Non-pigmented ciliary epithelial cell (primary cell): ENCODE measurements at regions not wholly inside any gene's neighbourhood (a gene's known extent, or its start where the extent isn't known, plus 50 kb on each side); places are given as distances from the start of the nearest gene placed in this dataset.
"Not testable (repeated sequence)": the region's sequence is repeated elsewhere in the genome, so short reads cannot be mapped to it uniquely, and the experiment has no call there.

Experiments used
- DNase-seq: peaks from one replicate; pipeline ENCODE4 v3.0.0-alpha.2; 2010; ENCODE audit warnings: low read depth

DNA sequence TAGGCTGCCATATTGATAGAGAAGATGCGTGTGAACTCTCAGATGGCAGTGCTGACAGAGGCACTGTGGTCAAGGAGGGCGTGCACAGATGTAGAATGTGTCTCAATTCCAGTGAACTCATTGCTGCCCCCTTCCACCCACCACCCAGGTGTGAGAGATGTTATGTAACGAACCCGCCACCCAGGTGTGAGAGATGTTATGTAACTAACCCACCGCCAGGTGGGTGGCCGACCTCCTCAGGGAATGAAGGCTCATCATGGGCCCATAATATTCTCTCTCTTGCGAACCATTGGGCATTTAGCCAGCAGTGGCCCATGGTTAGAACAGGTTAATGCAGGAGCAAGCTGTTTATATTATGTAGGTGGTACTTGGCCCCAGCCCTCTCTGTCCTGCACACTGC is 140.4 kb upstream of the MTPN start:
- no peak for DNase-seq

DNA sequence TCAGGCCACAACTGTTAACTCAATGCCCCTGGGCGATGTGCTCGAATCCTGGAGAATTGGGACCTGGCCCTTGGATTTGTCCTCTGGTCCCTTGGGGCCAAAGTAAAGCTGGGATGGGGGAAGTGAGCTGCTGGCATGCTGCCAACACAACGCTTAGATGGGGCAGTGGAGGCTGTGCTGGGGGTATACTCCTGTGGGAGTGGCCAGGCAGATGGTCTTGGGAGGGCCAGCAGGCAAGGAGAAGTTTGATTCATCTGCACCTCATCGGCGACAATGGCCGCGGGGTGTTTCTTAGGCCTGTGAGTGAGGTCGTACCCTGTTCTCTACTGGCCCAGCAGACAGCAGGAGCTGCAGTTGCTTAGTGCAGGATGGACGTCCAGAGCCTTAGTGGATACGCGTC is 139.0 kb upstream of the MTPN start:
- DNase-seq = no peak

DNA sequence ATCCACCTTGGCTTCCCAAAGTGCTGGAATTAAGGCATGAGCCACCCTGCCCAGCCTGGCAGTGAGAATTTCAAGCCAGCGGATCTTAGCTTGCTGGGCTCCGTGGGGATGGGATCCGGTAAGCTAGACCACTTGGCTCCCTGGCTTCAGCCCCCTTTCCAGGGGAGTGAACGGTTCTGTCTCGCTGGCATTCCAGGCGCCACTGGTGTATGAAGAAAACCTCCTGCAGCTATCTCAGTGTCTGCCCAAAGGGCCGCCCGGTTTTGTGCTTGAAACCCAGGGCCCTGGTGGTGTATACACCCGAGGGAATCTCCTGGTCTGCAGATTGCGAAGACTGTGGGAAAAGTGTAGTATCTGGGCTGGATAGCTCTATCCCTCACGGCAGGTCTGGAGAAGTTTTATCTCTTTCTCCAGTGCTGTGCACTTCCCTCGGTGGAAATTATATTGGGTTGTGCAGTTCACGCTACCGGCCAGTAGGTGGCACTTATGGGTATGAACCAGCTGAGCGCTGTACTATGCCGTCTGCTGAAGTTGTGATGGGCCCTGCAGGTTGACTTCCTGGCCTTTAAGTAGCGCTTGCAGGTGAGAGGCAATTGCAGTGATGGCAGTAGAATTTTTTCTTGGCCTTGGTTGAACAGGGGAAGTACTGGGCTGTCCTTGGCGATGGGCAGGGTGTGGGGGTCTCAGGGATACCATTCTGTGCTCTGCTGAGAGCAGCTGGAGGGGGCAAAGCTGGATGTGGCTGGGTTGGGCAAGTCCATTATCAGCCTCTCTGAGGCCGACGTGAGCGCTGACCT is 138.0 kb upstream of the MTPN start:
- peak; percentile 1 for DNase-seq

DNA sequence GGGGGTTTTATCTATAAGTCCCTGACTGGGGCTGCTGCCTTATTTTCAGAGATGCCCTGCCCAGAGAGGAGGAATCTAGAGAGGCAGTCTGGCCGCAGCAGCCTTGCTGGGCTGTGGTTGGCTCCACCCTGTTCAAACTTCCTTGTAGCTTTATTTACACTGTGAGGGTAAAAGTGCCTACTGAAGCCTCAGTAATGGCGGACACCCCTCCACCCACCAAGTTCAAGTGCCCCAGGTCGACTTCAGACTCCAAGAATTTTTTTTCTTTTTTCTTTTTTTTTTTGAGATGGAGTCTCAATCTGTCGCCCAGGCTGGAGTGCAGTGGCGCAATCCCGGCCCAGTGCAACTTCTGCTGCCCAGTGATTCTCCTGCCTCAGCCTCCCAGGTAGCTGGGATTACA is 137.3 kb upstream of the MTPN start:
- not testable (repeated sequence) for DNase-seq

DNA sequence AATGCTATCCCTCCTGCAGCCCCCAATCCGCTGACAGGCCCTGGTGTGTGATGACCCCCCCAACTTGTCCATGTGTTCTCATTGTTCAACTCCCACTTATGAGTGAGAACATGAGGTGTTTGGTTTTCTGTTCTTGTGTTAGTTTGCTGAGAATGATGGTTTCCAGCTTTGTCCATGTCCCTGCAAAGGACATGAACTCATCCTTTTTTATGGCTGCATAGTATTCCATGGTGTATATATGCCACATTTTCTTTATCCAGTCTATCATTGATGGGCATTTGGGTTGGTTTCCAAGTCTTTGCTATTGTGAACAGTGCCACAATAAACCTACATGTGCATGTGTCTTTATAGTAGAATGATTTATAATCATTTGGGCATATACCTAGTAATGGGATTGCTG is 131.9 kb upstream of the MTPN start:
- DNase-seq = not testable (repeated sequence)

DNA sequence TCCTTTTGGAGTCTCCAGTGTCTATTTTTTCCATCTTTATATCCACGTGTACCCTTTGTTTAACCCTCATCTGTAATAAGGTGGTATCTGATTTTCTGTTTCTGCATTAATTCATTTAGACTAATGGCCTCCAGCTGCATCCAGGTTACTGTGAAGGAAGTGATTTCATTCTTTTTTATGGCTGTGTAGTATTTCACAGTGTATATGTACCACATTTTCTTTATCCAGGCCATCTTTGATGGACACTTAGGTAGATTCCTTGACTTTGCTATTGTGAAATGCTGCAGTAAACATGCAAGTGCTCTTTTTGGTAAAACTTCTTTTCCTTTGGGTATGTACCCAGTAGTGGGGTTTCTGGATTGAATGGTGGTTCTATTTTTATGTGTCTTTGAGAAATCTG is 128.0 kb upstream of the MTPN start:
- DNase-seq = no peak

DNA sequence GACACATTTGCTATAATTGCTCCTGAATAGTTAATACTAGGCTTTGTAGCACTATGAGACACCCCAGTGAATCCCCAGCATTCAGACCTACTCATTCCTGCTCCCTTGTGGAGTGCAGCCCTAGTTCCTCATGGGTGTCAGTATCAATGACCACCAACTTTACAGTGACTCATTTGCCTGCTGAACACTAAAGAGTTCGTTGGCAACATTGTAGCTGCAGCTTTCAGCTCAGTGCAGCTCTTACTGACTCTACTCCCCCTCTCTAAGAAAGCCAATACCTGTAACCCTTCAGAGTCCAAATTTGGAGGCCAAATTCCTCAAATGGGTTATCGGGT is 127.1 kb upstream of the MTPN start:
- no peak for DNase-seq

DNA sequence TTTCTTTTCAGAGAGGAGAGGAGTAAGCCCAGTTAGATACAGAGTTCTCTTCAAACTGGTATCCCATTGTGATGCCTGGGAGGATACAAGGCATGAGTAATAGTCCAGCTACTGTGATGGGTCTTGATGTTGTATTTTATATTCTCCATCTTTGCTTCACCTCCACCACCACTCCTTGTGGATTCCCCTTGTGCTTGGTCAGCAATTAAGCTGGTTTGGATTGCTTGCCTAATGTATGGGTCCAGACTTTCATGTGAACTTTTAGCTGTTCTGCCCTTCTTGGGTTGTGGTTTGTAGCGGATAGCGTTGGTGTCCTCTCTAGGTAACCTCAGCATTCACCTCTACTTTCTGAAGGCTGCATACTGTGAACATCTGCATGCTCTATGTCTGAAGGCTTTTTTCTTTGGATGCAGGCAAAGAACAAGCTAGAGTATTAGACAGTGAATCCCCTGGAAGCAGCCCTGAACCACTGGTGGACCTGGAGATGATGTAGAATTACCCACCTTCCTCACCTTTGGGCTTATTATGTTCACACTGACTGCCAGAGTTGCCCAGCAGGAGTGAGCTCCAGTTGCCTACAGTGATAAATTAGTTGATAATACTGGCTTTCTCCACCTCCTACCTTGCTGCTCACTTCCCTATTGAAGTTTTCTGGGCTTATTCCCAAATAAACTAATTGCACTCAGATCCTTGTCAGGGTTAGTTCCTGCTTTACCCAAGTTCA is 126.5 kb upstream of the MTPN start:
- DNase-seq = no peak

DNA sequence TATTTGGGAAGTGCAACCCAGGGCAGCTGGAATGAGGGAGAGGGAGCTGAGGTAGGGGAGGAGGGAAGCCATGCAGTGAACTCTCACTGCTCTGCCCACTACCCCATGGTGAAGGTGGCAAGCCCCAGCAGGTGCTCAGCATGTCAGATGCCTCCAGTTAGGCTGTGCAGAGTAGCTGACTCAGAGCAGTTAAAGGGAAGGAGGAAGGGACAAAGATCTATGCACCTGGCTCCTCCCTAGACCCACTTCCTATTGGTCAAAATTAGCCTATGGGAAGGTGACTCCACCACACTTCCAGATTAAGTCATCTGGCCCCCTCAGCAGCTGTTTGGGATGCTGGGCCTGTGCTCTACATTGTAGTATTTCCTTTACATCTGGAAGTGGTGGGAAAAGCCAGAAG is 125.7 kb upstream of the MTPN start:
- DNase-seq = no peak

DNA sequence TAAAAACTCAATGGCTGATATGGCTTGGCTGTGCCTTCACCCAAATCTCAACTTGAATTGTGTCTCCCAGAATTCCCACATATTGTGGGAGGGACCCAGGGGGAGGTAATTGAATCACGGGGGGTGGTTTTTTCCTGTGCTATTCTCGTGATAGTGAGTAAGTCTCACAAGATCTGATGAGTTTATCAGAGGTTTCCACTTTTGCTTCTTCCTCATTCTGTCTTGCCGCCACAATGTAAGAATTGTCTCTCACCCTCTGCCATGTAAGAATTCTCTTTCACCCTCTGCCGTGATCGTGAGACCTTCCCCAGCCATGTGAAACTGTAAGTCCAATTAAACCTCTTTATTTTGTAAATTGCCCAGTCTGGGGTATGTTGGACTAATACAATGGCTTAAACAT is 115.6 kb upstream of the MTPN start:
- not testable (repeated sequence) for DNase-seq

DNA sequence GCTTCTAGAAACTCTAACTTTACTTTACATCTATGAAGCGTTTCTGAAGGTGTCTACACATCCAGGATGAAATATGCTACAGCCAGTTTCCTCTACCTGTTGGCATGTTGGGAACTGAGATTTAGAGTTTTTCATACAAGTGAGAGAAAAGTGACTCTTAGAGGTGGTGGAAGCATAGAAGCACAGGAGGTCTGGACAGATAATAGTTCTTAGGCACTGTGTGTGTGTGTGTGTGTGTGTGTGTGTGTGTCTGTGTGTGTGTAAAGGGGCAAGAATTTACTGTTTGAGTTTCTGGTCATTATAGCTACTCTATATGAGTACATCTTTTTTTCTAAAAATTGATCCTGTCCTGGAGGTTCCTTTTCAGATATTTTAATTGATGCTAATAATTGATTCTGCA is 110.7 kb upstream of the MTPN start:
- DNase-seq = no peak

DNA sequence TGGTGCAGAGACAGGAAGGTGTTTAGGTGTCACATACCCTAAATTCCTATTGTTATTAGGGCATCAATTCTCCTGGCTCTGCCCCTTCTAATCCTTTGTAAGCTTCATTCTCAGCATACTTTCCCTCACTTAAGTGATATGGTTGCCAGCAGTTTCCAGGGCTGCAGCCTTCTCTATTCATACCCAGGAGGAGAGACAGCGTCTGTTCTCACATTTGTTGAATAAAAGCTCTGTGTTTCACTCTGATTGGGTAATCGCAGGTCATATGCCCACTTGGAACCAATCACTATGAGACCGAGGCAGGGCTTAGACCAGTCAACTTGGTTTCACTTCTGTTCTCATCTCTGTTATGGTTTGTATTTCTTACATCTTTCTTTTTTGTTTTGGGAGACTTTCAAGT is 109.6 kb upstream of the MTPN start:
- peak; percentile 17 for DNase-seq

DNA sequence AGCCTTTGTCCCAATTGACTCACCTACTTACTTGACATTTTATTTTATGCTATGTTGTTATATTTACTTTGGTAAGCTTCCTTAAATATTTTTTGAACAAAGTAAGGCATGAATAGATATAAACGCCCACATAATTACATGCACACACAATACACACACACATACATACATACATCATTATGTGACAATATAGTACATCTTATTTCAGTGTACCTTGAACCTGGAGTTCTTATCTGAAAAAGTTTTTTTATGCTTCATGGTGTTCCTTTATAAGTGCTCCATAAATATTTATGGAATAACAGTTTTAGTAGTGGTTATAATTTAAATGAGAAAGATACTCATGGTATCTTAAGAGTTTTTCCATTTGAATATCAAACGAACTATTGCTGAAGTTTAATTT is 102.8 kb upstream of the MTPN start:
- no peak for DNase-seq

DNA sequence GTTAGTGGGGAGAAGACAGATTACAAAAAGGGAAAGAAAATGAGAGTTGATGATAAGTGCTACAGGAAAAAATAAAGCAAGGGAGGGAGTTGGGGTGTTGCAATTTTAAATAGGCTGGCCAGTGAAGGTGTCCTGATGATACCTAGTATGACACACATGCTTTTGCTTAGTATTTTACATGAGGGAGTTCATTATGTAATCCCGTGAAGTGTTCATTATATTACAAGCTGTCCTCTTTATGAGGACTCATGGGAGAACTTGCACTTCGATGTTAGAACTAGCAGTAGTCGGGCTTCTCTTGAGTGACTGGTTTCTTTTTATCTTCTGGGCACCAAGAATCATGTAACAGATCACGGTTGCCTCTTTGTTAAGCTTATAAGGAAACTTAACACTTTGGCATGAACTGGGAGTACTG is 102.3 kb upstream of the MTPN start:
- no peak for DNase-seq

DNA sequence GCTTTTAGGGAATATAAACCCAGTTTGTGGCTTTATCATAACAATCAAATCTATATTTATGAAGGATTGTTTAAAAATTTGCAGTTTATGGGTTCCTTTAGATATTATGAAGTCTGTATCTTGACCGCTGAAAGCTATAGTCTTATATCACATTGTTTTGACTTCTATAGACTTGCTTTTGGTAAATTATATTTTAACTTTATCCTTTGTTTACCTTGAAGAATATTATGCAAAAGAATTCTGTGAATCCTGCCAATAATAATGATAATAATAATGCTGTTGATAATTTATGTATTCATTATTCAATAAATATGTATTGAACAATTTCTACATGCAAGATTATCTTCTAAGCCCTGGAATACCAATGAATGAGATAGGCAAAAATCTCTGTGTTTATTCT is 101.9 kb upstream of the MTPN start:
- no peak for DNase-seq

DNA sequence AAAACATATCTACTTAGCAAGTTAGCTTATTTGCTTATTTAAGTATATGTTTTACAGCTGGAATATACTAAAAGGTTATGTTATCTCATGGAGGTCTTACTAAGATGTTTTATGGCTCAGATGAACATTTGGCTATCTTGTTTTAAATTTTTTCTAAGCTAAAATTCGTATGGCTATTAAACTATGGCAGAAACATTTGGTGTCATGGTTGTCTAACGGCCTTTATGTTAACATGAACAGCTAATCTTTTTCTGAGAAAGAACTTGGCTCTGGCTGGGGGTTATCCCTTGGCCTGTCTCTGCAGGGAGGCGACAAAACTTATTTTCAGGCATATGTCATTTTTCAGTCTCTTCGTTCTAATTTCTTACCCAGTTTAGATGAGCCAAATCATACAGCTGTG is 101.5 kb upstream of the MTPN start:
- no peak for DNase-seq

DNA sequence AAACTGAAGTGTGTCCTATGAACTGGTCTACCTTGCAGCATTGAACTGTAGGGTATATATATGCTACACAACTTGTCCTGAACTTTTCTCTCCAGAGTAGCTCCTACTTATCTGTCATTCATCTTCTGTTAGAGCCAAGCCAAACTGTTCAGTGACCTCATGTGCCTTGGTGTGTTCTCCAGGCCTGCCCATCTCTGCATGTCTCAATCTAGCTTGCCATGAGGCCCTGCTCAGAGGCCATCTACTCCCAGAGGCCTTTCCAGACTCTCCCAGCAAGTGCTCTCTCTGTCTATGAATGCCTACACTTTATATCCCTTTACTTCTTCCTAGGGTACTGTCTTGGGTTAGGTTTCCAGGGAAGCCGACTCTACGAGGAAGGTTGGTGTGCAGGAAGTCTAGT is 99.8 kb upstream of the MTPN start:
- DNase-seq = no peak

DNA sequence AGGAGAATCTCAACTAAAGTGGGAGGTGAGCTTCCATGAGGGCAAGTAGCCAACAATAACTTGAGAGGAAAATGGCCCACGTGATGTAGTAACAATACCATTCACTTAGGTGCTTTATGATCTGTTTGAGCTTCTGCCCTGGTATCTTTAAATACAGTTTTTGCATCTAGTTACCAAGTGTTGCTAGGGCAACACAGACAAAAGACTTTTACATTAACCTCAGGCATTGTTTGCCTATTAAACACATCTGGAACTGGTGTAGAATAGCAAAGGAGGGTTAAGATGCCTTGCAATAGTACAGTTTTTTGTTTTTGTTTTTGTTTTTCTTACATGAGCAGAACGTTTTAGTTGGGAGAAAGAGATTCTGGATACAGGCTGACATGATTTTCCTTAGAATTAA is 97.7 kb upstream of the MTPN start:
- no peak for DNase-seq

DNA sequence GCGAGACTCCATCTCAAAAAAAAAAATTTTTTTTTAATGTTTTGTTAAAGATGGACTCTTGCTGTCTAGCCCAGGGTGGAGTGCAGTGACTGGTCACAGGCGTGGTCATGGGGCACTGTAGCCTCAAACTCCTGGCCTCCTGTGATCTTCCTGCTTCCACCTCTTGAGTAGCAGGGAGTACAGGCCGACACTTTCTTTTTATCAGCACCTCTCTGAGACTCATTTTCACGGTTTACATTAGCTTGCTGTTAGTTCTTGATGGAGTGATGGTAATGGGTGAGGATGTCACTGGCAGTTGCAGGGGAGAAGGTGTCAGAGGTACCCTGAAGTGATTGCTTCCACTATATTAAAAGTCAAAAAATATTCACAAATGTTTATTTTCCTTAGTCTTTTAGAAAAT is 95.3 kb upstream of the MTPN start:
- DNase-seq = no peak

DNA sequence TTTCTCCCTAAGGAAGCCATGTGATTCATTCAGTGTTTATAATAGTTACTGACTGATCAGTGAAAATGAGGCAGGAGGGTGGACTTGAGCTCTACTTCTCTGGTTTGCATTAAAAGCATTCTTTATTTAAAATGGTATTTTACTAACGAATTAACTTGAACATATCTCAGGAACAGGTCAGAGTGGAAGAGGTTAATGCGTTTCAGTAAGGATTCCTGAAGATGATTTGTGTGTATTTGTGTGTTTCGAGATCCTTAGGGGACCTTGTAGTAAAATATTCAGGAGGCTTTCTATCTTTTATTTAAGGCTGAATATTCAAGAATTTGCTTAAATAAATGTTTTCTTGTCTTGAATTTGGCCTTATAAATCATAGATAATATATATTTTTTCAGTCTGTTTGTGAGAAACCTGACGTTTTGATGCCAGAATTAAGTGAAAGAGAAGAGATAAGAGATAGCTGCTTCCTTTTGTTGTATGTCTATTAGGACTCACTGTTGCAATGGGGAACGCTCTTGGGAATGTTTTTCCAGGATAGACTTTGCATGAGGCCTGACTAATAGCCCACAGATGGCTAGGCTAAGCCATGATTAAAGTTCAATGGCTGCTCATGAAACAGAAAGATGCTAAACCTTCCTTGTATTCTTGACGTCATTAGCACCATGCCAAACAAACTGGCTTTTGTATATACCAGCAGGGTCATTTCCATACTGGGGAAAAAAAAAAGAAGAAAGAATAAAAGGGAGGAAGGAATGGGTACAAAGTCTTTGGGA is 93.8 kb upstream of the MTPN start:
- DNase-seq = no peak

DNA sequence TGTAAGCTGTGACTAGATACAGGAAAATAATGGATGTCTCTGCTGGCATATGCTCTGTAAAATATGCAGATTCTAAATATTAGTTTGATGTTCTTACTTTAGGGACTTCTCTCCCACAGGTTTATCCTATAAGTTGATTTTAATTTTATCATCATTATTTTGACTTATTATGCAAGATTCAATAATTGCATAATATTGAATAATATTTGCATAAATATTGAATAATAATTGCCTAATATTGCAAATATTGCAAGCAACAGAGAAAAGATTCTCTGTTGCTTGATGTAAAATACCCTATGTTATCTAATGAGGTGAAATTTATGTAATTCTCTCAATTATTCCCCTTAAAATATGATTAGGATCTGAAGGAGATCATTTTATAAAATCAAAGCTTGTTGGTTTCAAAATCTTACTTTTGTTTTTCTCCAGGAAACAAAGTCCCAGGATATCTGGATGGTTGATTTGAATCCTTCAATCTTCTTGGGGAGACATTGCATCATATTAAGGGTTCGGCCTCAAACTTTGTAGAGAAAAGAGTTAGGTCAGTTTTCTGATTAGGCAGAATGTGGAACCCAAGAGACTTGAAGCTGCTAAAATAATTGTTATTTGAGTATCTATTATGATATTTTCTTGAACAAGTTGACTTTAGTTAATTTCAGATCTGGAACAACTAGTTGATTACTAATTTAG is 92.8 kb upstream of the MTPN start:
- no peak for DNase-seq

DNA sequence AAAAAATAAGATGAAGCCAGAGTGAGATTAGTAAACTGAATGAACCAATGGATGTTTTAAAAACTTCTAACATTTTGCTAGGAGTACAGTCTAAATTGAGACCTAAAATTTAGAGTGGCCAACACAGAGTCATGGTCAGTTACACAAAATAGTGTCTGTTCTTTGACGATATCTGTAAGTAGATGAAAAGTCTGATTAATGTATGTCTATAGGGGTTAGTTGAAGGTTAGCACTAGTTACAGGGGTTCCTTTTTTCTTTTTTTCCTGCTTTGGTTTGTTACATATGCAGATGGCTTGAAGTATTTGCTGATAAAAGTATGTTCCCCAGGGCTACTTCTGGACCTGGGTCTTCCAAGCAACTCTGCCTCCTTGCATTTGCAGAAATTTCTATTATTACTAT is 90.1 kb upstream of the MTPN start:
- no peak for DNase-seq
